ENCODE measurements at regions not wholly inside any gene's neighbourhood (a gene's known extent, or its start where the extent isn't known, plus 50 kb on each side); places are given as distances from the start of the nearest gene placed in this dataset.

DNA sequence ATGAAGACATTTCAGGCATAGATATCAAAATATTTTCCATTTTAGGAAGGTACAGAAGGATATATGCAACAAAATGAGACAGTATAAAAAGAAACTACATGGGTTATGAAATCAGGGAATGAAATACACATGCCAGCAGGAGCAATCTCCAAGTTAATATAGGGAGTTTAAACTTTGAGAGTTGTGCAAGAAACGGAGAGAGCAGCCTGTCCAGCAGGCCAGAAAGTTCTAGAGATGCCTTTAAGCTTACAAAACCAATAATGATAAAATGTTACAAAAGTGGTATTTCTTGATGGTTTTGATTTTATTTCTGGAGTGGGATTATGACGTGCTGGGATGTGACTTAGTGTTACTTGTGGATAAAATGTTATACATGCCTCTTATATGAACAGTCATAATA is 2047.9 kb downstream of the ARAP2 start:
- no peak for TF ChIP-seq POLR2A (IDR thresholded peaks at IDR 0.05; ENCODE audit: low read length)
- TF ChIP-seq GATA1 (IDR thresholded peaks at IDR 0.05; ENCODE audit: low read depth, low read length), result no peak
